ENCODE measurements at regions not wholly inside any gene's neighbourhood (a gene's known extent, or its start where the extent isn't known, plus 50 kb on each side); places are given as distances from the start of the nearest gene placed in this dataset.
"Not testable (repeated sequence)": the region's sequence is repeated elsewhere in the genome, so short reads cannot be mapped to it uniquely, and the experiment has no call there.

DNA sequence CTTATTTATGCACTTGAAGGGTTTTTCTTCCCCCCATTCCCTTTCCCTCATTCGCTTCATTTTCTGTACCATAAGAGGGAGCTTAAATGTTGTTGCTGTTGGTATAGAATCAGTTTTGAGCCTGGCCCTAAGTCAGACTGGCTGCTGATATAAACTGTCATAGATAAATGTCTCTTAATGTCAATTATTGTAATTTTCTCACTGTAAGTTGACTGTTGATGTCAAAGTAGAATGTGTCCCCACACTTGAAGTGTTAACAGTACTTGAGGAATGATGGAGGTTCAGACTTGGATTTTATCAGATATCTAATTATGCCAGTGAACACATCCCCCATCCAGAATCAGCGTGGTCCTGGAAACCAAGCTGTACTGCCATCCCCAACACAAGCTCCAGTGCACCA is 87.8 kb downstream of the PRR15 start:
- TF ChIP-seq, protein P1, sequence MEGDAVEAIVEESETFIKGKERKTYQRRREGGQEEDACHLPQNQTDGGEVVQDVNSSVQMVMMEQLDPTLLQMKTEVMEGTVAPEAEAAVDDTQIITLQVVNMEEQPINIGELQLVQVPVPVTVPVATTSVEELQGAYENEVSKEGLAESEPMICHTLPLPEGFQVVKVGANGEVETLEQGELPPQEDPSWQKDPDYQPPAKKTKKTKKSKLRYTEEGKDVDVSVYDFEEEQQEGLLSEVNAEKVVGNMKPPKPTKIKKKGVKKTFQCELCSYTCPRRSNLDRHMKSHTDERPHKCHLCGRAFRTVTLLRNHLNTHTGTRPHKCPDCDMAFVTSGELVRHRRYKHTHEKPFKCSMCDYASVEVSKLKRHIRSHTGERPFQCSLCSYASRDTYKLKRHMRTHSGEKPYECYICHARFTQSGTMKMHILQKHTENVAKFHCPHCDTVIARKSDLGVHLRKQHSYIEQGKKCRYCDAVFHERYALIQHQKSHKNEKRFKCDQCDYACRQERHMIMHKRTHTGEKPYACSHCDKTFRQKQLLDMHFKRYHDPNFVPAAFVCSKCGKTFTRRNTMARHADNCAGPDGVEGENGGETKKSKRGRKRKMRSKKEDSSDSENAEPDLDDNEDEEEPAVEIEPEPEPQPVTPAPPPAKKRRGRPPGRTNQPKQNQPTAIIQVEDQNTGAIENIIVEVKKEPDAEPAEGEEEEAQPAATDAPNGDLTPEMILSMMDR (IDR thresholded peaks at IDR 0.05): no peak
- Histone ChIP-seq H3K4me3 (no peak overlapping the region), H3K36me3 (no peaks in the 10 kb centered on the region), H3K27me3 (replicated peaks; ENCODE audit: insufficient read depth) (no peaks in the 10 kb centered on the region), H3K4me1 (ENCODE audit: control insufficient read depth in 1 of 2, low read depth in 2 of 2) (no peaks in the 10 kb centered on the region), H3K27ac (no peak overlapping the region), H3K9me3 (no peaks in the 10 kb centered on the region)
- ATAC-seq (ENCODE audit: insufficient number of reproducible peaks, low FRiP score, low read depth): no peak
- DNase-seq (ENCODE audit: low spot score): no peak

DNA sequence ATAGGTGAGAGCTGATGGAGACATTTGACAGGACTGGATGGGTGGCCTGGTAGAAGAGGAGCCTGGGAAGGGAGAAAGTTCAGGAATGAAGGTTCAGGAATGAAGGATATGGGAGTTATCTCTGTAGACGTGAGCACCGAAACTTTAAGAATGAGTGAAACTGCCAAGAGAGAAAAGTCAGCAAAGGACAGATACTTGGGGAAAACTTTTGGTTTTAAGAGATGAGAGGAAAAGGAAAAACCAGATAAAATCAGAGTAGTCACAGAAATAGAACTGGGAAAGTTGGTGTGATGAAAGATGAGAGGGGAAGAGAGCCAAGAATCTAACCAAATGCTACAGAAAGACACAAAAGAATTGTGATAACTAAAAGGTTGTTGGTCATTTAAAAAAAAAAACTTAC is 88.9 kb downstream of the PRR15 start:
- Histone ChIP-seq H3K9me3 (no peaks in the 10 kb centered on the region), H3K36me3 (no peaks in the 10 kb centered on the region), H3K27me3 (replicated peaks; ENCODE audit: insufficient read depth) (no peaks in the 10 kb centered on the region), H3K4me3 (no peak overlapping the region), H3K4me1 (ENCODE audit: control insufficient read depth in 1 of 2, low read depth in 2 of 2) (no peaks in the 10 kb centered on the region), H3K27ac (no peak overlapping the region)
- TF ChIP-seq, protein P1 (IDR thresholded peaks at IDR 0.05): no peak
- ATAC-seq (ENCODE audit: insufficient number of reproducible peaks, low FRiP score, low read depth) (no peak), DNase-seq (ENCODE audit: low spot score) (no peak)

DNA sequence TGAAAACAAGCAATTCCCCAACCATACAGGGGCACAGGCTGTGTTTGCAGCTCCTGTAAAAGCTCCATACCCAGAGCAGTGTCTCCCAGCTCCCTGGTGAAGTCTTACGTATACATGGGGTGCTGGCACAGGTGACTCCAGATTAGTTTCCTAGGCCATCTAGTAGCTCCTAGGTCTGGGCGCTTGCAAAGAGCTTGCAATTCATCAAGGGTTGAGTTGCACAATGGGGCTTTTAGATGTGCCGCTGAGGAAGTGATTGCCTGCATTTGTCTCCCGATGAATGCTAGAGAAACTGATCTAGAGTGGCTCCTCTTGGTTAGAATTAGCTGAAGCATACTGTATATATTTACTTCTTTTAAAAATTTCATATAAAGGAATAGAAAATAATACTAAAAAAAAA is 90.7 kb downstream of the PRR15 start:
- not testable (repeated sequence) for H3K27me3 ChIP-seq (replicated peaks; ENCODE audit: insufficient read depth); H3K4me1 ChIP-seq (ENCODE audit: control insufficient read depth in 1 of 2, low read depth in 2 of 2); ATAC-seq (ENCODE audit: insufficient number of reproducible peaks, low FRiP score, low read depth); H3K9me3 ChIP-seq; H3K4me3 ChIP-seq; H3K36me3 ChIP-seq; DNase-seq (ENCODE audit: low spot score); H3K27ac ChIP-seq

DNA sequence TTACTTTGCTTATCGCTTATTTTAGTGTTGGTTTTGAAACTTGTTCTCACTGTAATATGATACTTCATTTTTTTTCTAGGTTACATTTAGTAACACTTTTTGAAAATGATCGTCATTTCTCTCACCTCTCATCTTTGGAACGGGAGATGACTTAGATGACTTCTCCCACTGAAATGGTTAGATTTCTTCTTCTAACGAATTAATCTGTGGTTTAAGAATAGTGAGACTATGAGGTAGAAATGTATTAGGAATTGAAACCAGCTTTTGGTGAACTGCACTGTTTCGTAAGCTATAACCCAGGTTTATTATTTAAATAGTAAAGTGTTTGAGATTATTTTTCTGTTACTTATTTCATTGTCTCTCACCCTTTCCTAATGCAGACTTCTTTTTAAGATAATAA is 93.7 kb downstream of the PRR15 start:
- H3K9me3 ChIP-seq: no peaks in the 10 kb centered on the region
- H3K27me3 ChIP-seq (replicated peaks; ENCODE audit: insufficient read depth): no peaks in the 10 kb centered on the region
- ATAC-seq (ENCODE audit: insufficient number of reproducible peaks, low FRiP score, low read depth): no peak
- no peak overlapping the region for H3K27ac ChIP-seq
- DNase-seq (ENCODE audit: low spot score): no peak
- H3K4me1 ChIP-seq (ENCODE audit: control insufficient read depth in 1 of 2, low read depth in 2 of 2): no peaks in the 10 kb centered on the region
- TF ChIP-seq, protein P1 (IDR thresholded peaks at IDR 0.05): no peak
- H3K4me3 ChIP-seq: no peak overlapping the region
- H3K36me3 ChIP-seq: no peaks in the 10 kb centered on the region

DNA sequence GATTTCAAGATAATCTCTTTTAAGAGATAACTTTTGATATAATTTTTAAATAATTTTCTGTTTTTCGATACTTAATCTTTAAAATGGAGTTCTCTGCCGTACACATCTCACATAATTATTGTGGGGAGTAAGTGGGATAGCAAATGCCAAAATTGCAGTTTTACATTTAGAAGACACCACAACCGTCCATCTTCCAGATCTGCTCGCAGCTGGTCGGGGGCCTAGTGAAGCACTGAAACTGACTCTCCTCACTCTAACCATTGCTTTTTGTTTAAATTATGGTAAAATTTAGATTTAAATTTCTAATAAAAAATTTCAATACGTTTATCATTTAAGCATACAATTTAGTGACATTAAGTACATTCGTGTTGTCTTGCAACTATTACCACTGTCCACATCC is 94.2 kb downstream of the PRR15 start:
- no peaks in the 10 kb centered on the region for H3K9me3 ChIP-seq
- TF ChIP-seq, protein P1 (IDR thresholded peaks at IDR 0.05): no peak
- no peak overlapping the region for H3K4me3 ChIP-seq
- no peaks in the 10 kb centered on the region for H3K4me1 ChIP-seq (ENCODE audit: control insufficient read depth in 1 of 2, low read depth in 2 of 2)
- no peaks in the 10 kb centered on the region for H3K36me3 ChIP-seq
- H3K27me3 ChIP-seq (replicated peaks; ENCODE audit: insufficient read depth): no peaks in the 10 kb centered on the region
- H3K27ac ChIP-seq: no peak overlapping the region
- ATAC-seq (ENCODE audit: insufficient number of reproducible peaks, low FRiP score, low read depth): no peak
- no peak for DNase-seq (ENCODE audit: low spot score)

DNA sequence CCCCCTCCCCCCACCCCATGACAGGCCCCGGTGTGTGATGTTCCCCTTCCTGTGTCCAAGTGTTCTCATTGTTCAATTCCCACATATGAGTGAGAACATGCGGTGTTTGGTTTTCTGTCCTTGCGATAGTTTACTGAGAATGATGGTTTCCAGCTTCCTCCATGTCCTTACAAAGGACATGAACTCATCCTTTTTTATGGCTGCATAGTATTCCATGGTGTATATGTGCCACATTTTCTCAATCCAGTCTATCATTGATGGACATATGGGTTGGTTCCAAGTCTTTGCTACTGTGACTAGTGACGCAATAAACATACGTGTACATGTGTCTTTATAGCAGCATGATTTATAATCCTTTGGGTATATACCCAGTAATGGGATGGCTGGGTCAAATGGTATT is 95.6 kb downstream of the PRR15 start:
- not testable (repeated sequence) for H3K4me3 ChIP-seq; ATAC-seq (ENCODE audit: insufficient number of reproducible peaks, low FRiP score, low read depth)

DNA sequence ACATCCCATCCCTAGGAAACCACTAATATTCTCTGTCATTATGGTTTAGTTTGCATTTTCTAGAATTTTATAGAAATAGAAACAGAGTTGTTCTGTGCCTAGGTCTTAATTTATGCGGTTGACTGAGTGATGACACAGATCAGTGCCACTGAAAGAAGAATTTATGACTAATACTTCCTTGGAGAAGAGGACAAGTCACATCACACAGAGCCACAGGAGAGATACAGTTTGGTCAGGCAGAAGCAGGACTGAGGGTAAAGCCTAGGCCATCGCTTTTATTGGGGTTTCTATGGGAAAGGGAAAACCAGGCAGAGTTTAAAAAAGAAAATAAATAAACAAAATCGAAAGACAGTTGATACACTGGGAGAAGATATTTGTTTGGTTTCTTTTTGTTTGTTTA is 99.3 kb downstream of the PRR15 start:
- ATAC-seq (ENCODE audit: insufficient number of reproducible peaks, low FRiP score, low read depth); H3K36me3 ChIP-seq; DNase-seq (ENCODE audit: low spot score); H3K4me1 ChIP-seq (ENCODE audit: control insufficient read depth in 1 of 2, low read depth in 2 of 2); H3K4me3 ChIP-seq; H3K27ac ChIP-seq; H3K27me3 ChIP-seq (replicated peaks; ENCODE audit: insufficient read depth); H3K9me3 ChIP-seq: not testable (repeated sequence)

More for the DNA sequence above, 95.6 kb downstream of the PRR15 start:
- H3K4me1 ChIP-seq (ENCODE audit: control insufficient read depth in 1 of 2, low read depth in 2 of 2); H3K36me3 ChIP-seq; DNase-seq (ENCODE audit: low spot score); H3K27me3 ChIP-seq (replicated peaks; ENCODE audit: insufficient read depth); H3K27ac ChIP-seq; H3K9me3 ChIP-seq: not testable (repeated sequence)

DNA sequence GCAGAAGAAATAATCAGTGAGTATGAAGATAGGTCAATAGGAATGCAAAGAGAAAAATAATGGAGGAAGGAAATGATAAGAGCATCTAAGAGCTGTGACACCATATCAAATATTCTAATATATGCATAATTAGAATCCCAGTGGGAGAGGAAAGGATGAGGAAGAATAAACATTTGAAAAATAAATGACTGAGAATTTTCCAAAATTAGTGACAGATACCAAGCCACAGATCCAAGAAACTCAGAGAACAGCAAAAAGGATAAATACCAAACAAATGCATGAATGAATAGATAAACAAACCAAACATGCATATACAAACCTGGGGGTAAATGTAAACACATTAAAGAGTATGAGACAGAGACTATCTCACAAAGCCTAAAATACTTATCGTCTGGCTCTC is 101.4 kb downstream of the PRR15 start:
- not testable (repeated sequence) for H3K27ac ChIP-seq; H3K4me1 ChIP-seq (ENCODE audit: control insufficient read depth in 1 of 2, low read depth in 2 of 2); H3K27me3 ChIP-seq (replicated peaks; ENCODE audit: insufficient read depth); H3K9me3 ChIP-seq; H3K4me3 ChIP-seq; H3K36me3 ChIP-seq; DNase-seq (ENCODE audit: low spot score); ATAC-seq (ENCODE audit: insufficient number of reproducible peaks, low FRiP score, low read depth)

DNA sequence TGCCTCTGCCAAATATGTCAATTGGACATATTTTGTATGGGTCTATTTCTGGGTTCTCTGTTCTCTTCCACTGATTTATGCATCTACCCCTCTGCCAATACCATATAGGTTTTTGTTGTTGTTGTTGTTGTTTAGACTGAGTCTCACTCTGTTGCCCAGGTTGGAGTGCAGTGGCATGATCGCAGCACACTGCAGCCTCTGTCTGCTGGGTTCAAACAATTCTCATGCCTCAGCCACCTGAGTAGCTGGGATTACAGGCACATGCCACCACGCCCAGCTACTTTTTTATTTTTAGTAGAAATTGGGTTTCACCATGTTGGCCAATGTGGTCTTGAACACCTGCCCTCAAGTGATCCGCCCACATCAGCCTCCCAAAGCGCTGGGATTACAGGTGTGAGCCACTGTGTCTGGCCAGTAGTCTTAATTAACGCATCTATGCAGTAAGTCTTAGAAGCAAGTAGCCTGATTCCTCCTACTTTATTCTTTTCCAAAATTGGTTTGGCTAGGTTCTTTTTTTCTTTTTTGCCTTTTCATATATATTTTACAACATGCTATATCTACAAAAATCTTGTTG is 103.5 kb downstream of the PRR15 start:
- not testable (repeated sequence) for DNase-seq (ENCODE audit: low spot score); H3K36me3 ChIP-seq; H3K4me1 ChIP-seq (ENCODE audit: control insufficient read depth in 1 of 2, low read depth in 2 of 2); H3K4me3 ChIP-seq; H3K27me3 ChIP-seq (replicated peaks; ENCODE audit: insufficient read depth); ATAC-seq (ENCODE audit: insufficient number of reproducible peaks, low FRiP score, low read depth); H3K9me3 ChIP-seq; H3K27ac ChIP-seq

All from thoracic aorta (tissue), 2 donors.